PC-9 (cell line): ENCODE measurements at regions not wholly inside any gene's neighbourhood (a gene's known extent, or its start where the extent isn't known, plus 50 kb on each side); places are given as distances from the start of the nearest gene placed in this dataset.

ENCODE experiments used
- BruUV-seq: library from RNA; stranded (reverse); fragments of 400-500 nt; replicated peaks from 2 replicates; lab custom pipeline; 2021; lab: Mats Ljungman, UMichigan
- CTCF ChIA-PET: fragments of 300-600 bp; sonication (Branson Sonifier 250); formaldehyde crosslinking; loops from one replicate; lab custom pipeline; 2022; ENCODE audit warnings: antibody characterized with exemption; lab: Charles Lee
- POLR2A ChIA-PET: fragments of 300-600 bp; sonication (Branson Sonifier 250); formaldehyde crosslinking; loops from one replicate; lab custom pipeline; 2022; ENCODE audit warnings: antibody characterized with exemption; ENCODE audit not compliant: unreplicated experiment; lab: Charles Lee
- DNase-seq, 2 experiments: peaks; one replicate each; pipeline versions ENCODE4 v3.0.0 to v3.0.0-alpha.2; 2015 to 2022; ENCODE audit warnings: mixed read lengths in 1 of 2
- H2AFZ ChIP-seq: fragments of 200-600 bp; sonication (generic); 2 replicates; pipeline ENCODE4 v1.8.1; 2017; ENCODE audit warnings: antibody characterized with exemption
- H3F3A ChIP-seq: fragments of 200-600 bp; sonication (generic); 2 replicates; pipeline ENCODE4 v1.8.1; 2017; ENCODE audit warnings: antibody characterized with exemption, mild to moderate bottlenecking, low read depth; ENCODE audit not compliant: insufficient read depth
- H3K27ac ChIP-seq: fragments of 200-600 bp; sonication (generic); 2 replicates; pipeline ENCODE4 v1.6.1; 2016; ENCODE audit warnings: mixed run types
- H3K27me3 ChIP-seq: fragments of 200-600 bp; sonication (generic); 2 replicates; pipeline ENCODE4 v1.6.1; 2016; ENCODE audit warnings: low read depth, mixed run types; ENCODE audit not compliant: insufficient read depth
- H3K36me3 ChIP-seq: fragments of 200-600 bp; sonication (generic); 2 replicates; pipeline ENCODE4 v1.6.1; 2016; ENCODE audit warnings: low read depth, mixed run types
- H3K4me1 ChIP-seq: fragments of 200-600 bp; sonication (generic); replicated peaks from 2 replicates; pipeline ENCODE4 v1.6.1; 2016; ENCODE audit warnings: mixed run types; ENCODE audit not compliant: insufficient read depth
- H3K4me2 ChIP-seq: fragments of 200-600 bp; sonication (generic); 2 replicates; pipeline ENCODE4 v1.6.1; 2017; ENCODE audit warnings: mixed run types
- H3K4me3 ChIP-seq: fragments of 200-600 bp; sonication (generic); 2 replicates; pipeline ENCODE4 v1.6.1; 2016; ENCODE audit warnings: mixed run types
- H3K79me2 ChIP-seq: fragments of 200-600 bp; sonication (generic); 2 replicates; pipeline ENCODE4 v1.6.1; 2017; ENCODE audit warnings: low read depth, mixed run types
- H3K9me2 ChIP-seq: fragments of 200-600 bp; sonication (generic); 2 replicates; pipeline ENCODE4 v1.8.1; 2017; ENCODE audit warnings: mild to moderate bottlenecking; ENCODE audit not compliant: insufficient read depth
- H3K9me3 ChIP-seq: fragments of 200-600 bp; sonication (generic); 2 replicates; pipeline ENCODE4 v1.8.1; 2016; ENCODE audit warnings: low read depth; ENCODE audit not compliant: insufficient read depth
- H4K20me1 ChIP-seq: fragments of 200-600 bp; sonication (generic); 2 replicates; pipeline ENCODE4 v1.8.1; 2017; ENCODE audit not compliant: insufficient read depth
- CTCF ChIP-seq: fragments of 200-600 bp; sonication (generic); conservative IDR thresholded peaks from 2 replicates; pipeline ENCODE4 v1.6.1; 2017; ENCODE audit warnings: mixed run types, antibody characterized with exemption, mild to moderate bottlenecking, moderate library complexity
- EZH2 ChIP-seq: fragments of 200-600 bp; sonication (generic); IDR thresholded peaks from 2 replicates; pipeline ENCODE4 v1.8.0; 2017; ENCODE audit warnings: antibody characterized with exemption, low read depth
- intact Hi-C: fragments of 100-400 bp; cut with micrococcal nuclease; formaldehyde crosslinking; loops from one replicate; pipeline ENCODE4 v1.10.0; 2022; ENCODE audit not compliant: unreplicated experiment

GRCh38 chr12:97681612-97682504, 219.3 kb downstream of the RMST start:
- TF ChIP-seq EZH2 (no peak), CTCF (no peak)
- intact Hi-C loops, result no loop called here
- Histone ChIP-seq H3K36me3 (no peaks in the 10 kb centered on the region), H3K4me1 (no peaks in the 10 kb centered on the region), H3K27me3 (no peaks in the 10 kb centered on the region), H3K4me2 (no peak overlapping the region), H3K27ac (no peak overlapping the region), H4K20me1 (no peaks in the 10 kb centered on the region; the same call in 1 of the 2 replicates), H2AFZ (no peak overlapping the region), H3K9me2 (no peaks in the 10 kb centered on the region), H3F3A (no peaks in the 10 kb centered on the region), H3K9me3 (no peaks in the 10 kb centered on the region), H3K4me3 (no peak overlapping the region), H3K79me2 (no peaks in the 10 kb centered on the region)
- ChIA-PET CTCF (no interaction called here), POLR2A (no interaction called here)
- DNase-seq, result no peak
- BruUV-seq, result no TSS peak

- intact Hi-C loops, result no loop called here
- Histone ChIP-seq H4K20me1 (no peaks in the 10 kb centered on the region; the same call in 1 of the 2 replicates), H3K27ac (no peak overlapping the region), H3K4me2 (no peak overlapping the region), H3K4me1 (no peaks in the 10 kb centered on the region), H3K9me2 (no peaks in the 10 kb centered on the region; the same call in 1 of the 2 replicates), H3K36me3 (no peaks in the 10 kb centered on the region), H3K9me3 (no peaks in the 10 kb centered on the region), H3F3A (no peaks in the 10 kb centered on the region), H3K79me2 (no peaks in the 10 kb centered on the region), H3K27me3 (no peaks in the 10 kb centered on the region), H2AFZ (no peak overlapping the region), H3K4me3 (no peak overlapping the region)
- no TSS peak for BruUV-seq
- TF ChIP-seq EZH2 (no peak), CTCF (no peak)
- DNase-seq, result no peak
- POLR2A ChIA-PET, result no interaction called here
- CTCF ChIA-PET, result no interaction called here
Observed at GRCh38 chr12:97685360-97685759, 222.8 kb downstream of the RMST start.

GRCh38 chr12:97701901-97702300, 239.3 kb downstream of the RMST start:
- no peaks in the 10 kb centered on the region for H3K36me3 ChIP-seq

More at GRCh38 chr12:97701901-97702300, 239.3 kb downstream of the RMST start:
- Histone ChIP-seq H3K4me1 (no peaks in the 10 kb centered on the region), H3K4me2 (0 out of 2 replicates have a peak overlapping the region, but pooled peaks have one; percentile 24), H2AFZ (no peak overlapping the region), H3F3A (no peaks in the 10 kb centered on the region), H3K4me3 (no peak overlapping the region), H3K79me2 (no peaks in the 10 kb centered on the region), H3K9me2 (no peaks in the 10 kb centered on the region), H3K9me3 (no peaks in the 10 kb centered on the region), H3K27me3 (no peaks in the 10 kb centered on the region), H4K20me1 (no peaks in the 10 kb centered on the region), H3K27ac (no peak overlapping the region)
- POLR2A ChIA-PET, result no interaction called here
- no peak for TF ChIP-seq CTCF
- TF ChIP-seq EZH2, result no peak
- intact Hi-C loops, result no loop called here
- peak in 1 of 2 experiments; percentile 60 for DNase-seq
- CTCF ChIA-PET, result no interaction called here
- BruUV-seq, result no TSS peak
